SK-N-MC (cell line): ENCODE measurements at regions not wholly inside any gene's neighbourhood (a gene's known extent, or its start where the extent isn't known, plus 50 kb on each side); places are given as distances from the start of the nearest gene placed in this dataset.

Experiments used
- EZH2 ChIP-seq: fragments of 200-600 bp; sonication (generic); IDR thresholded peaks from one replicate; pipeline ENCODE4 v1.6.1; 2017; ENCODE audit warnings: antibody characterized with exemption
- FOXP2 ChIP-seq: optimal IDR thresholded peaks from 2 replicates; pipeline ENCODE3; 2011; ENCODE audit warnings: mild to moderate bottlenecking, moderate library complexity; ENCODE audit not compliant: insufficient read depth; ENCODE audit errors: extremely low read length, control extremely low read depth
- POLR2AphosphoS5 ChIP-seq: IDR thresholded peaks from 2 replicates; pipeline ENCODE4 v1.6.1; 2012; ENCODE audit warnings: mild to moderate bottlenecking, low read depth, low read length, borderline replicate concordance

- TF ChIP-seq POLR2AphosphoS5 (no peak), EZH2 (no peak), FOXP2 (no peak)
Observed at GRCh38 chr10:128546651-128547165, 420.5 kb upstream of the MKI67 start.
